Osteoblast (primary cell): ENCODE measurements at regions not wholly inside any gene's neighbourhood (a gene's known extent, or its start where the extent isn't known, plus 50 kb on each side); places are given as distances from the start of the nearest gene placed in this dataset.

Experiments used
- DNase-seq: peaks from one replicate; pipeline ENCODE4 v3.0.0; 2011; ENCODE audit warnings: low spot score, mixed read lengths; ENCODE audit not compliant: insufficient read length; ENCODE audit errors: missing footprints
- H2AFZ ChIP-seq: 2 replicates; pipeline ENCODE4 v1.6.0; 2011; ENCODE audit warnings: mild to moderate bottlenecking, low read length
- H3K27ac ChIP-seq: 2 replicates; pipeline ENCODE4 v1.5.1; 2011; ENCODE audit warnings: mild to moderate bottlenecking, low read depth, low read length, moderate library complexity
- H3K27me3 ChIP-seq: 2 replicates; pipeline ENCODE4 v1.6.0; 2012; ENCODE audit warnings: mild to moderate bottlenecking, control low read depth, inconsistent platforms, low read length, moderate library complexity; ENCODE audit not compliant: insufficient read depth
- H3K36me3 ChIP-seq: 2 replicates; pipeline ENCODE4 v1.5.1; 2011; ENCODE audit warnings: mild to moderate bottlenecking, low read length, control low read depth, moderate library complexity; ENCODE audit not compliant: insufficient read depth
- H3K4me1 ChIP-seq: 2 replicates; pipeline ENCODE4 v1.5.1; 2011; ENCODE audit warnings: mild to moderate bottlenecking, low read length, control low read depth, moderate library complexity; ENCODE audit not compliant: insufficient read depth
- H3K4me2 ChIP-seq: 2 replicates; pipeline ENCODE4 v1.6.0; 2011; ENCODE audit warnings: mild to moderate bottlenecking, low read length; ENCODE audit not compliant: insufficient read depth
- H3K4me3 ChIP-seq: fragments of 200-600 bp; sonication (generic); 3 replicates; pipeline ENCODE4 v1.5.1; 2012; ENCODE audit warnings: mild to moderate bottlenecking, low read length, inconsistent platforms; ENCODE audit not compliant: insufficient read depth
- H3K79me2 ChIP-seq: 2 replicates; pipeline ENCODE4 v1.6.0; 2012; ENCODE audit warnings: mild to moderate bottlenecking, low read length, control low read depth, inconsistent platforms; ENCODE audit not compliant: insufficient read depth
- H3K9me3 ChIP-seq: 2 replicates; pipeline ENCODE4 v1.5.1; 2011; ENCODE audit warnings: low read depth, low read length, control low read depth
- H4K20me1 ChIP-seq: 2 replicates; pipeline ENCODE4 v1.6.0; 2012; ENCODE audit warnings: mild to moderate bottlenecking, low read length, control low read depth; ENCODE audit not compliant: insufficient read depth
- TF ChIP-seq, protein P1 (sequence below): IDR thresholded peaks from 2 replicates; pipeline ENCODE4 v1.5.1; 2011; ENCODE audit warnings: mild to moderate bottlenecking, low read depth, low read length, moderate library complexity; ENCODE audit errors: extremely low read depth

DNA sequence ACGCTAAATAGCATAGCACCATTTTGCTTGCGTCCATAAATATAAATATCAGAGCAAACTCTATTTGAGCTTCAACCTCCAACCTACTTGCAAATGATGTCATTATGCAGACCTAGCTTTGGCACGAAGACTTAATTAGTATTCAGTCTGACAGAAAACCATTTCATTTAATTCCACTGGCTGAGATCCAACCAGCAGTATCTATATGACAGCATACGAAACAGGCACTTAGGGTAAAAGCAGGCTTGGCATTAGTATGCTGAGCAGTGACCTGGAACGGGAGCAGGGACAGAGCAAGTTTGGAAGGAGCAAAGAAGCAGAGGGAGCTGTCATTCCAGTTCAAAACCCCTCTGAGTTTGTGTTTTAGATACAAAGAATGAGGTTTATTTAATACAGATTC, 312.5 kb upstream of the CHRM2 start:
- TF ChIP-seq, protein P1, sequence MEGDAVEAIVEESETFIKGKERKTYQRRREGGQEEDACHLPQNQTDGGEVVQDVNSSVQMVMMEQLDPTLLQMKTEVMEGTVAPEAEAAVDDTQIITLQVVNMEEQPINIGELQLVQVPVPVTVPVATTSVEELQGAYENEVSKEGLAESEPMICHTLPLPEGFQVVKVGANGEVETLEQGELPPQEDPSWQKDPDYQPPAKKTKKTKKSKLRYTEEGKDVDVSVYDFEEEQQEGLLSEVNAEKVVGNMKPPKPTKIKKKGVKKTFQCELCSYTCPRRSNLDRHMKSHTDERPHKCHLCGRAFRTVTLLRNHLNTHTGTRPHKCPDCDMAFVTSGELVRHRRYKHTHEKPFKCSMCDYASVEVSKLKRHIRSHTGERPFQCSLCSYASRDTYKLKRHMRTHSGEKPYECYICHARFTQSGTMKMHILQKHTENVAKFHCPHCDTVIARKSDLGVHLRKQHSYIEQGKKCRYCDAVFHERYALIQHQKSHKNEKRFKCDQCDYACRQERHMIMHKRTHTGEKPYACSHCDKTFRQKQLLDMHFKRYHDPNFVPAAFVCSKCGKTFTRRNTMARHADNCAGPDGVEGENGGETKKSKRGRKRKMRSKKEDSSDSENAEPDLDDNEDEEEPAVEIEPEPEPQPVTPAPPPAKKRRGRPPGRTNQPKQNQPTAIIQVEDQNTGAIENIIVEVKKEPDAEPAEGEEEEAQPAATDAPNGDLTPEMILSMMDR = no peak
- Histone ChIP-seq H2AFZ (no peak overlapping the region), H3K79me2 (no peaks in the 10 kb centered on the region), H3K9me3 (no peaks in the 10 kb centered on the region), H4K20me1 (no peaks in the 10 kb centered on the region), H3K4me3 (no peak overlapping the region), H3K4me1 (no peaks in the 10 kb centered on the region), H3K36me3 (no peaks in the 10 kb centered on the region), H3K4me2 (no peak overlapping the region), H3K27ac (no peak overlapping the region), H3K27me3 (no peaks in the 10 kb centered on the region)
- no peak for DNase-seq

DNA sequence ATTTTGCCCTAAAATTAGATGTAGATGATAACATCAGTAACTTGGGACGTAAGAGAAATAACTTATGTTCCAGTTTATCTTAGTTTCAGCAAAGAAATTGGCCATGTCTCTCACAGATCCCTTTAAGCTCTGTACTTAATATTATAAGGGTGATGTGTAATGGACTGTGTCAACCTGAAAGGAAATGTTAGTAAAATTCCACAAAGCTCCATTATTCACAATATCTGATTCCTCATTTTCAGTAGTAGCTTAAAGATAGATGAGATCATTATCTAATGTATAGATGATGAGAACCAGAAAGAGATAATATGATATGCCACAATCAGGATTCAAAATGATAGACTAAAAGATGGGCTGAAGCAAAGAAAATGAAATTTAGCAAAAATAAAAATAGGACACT, 316.8 kb upstream of the CHRM2 start:
- TF ChIP-seq, protein P1 = no peak
- no peak overlapping the region for H2AFZ ChIP-seq

GRCh38 chr7:136549756-136550155, 318.7 kb upstream of the CHRM2 start:
- H3K79me2 ChIP-seq = no peaks in the 10 kb centered on the region
- H3K4me3 ChIP-seq = no peak overlapping the region
- H3K4me2 ChIP-seq = no peak overlapping the region
- H2AFZ ChIP-seq = no peak overlapping the region
- no peaks in the 10 kb centered on the region for H3K36me3 ChIP-seq
- peaks cover 3% of the 10 kb centered on the region for H3K9me3 ChIP-seq
- no peaks in the 10 kb centered on the region for H4K20me1 ChIP-seq
- H3K27ac ChIP-seq = no peak overlapping the region
- TF ChIP-seq, protein P1 = no peak
- no peaks in the 10 kb centered on the region for H3K4me1 ChIP-seq
- no peak for DNase-seq
- H3K27me3 ChIP-seq = no peaks in the 10 kb centered on the region

More for the DNA sequence above, 316.8 kb upstream of the CHRM2 start:
- no peaks in the 10 kb centered on the region for H3K4me1 ChIP-seq
- no peaks in the 10 kb centered on the region for H4K20me1 ChIP-seq
- H3K79me2 ChIP-seq = no peaks in the 10 kb centered on the region
- no peaks in the 10 kb centered on the region for H3K27me3 ChIP-seq
- H3K36me3 ChIP-seq = no peaks in the 10 kb centered on the region
- DNase-seq = no peak
- peaks cover 3% of the 10 kb centered on the region for H3K9me3 ChIP-seq
- H3K4me2 ChIP-seq = no peak overlapping the region
- no peak overlapping the region for H3K4me3 ChIP-seq
- H3K27ac ChIP-seq = no peak overlapping the region

GRCh38 chr7:136533732-136534131, 334.7 kb upstream of the CHRM2 start:
- Histone ChIP-seq H3K4me3 (no peak overlapping the region), H3K9me3 (no peaks in the 10 kb centered on the region), H3K27ac (no peak overlapping the region), H3K79me2 (no peaks in the 10 kb centered on the region), H2AFZ (no peak overlapping the region), H3K36me3 (no peaks in the 10 kb centered on the region), H3K4me2 (no peak overlapping the region), H4K20me1 (no peaks in the 10 kb centered on the region), H3K27me3 (no peaks in the 10 kb centered on the region), H3K4me1 (no peaks in the 10 kb centered on the region)
- TF ChIP-seq, protein P1 = no peak
- no peak for DNase-seq
